HG02981 (cell line): ENCODE measurements at regions not wholly inside any gene's neighbourhood (a gene's known extent, or its start where the extent isn't known, plus 50 kb on each side); places are given as distances from the start of the nearest gene placed in this dataset.

Experiments used
- ATAC-seq: cut with Tn5 transposase; IDR thresholded peaks from one replicate; pipeline ENCODE4 v1.9.1; 2021; ENCODE audit warnings: mild to moderate bottlenecking, moderate library complexity; ENCODE audit not compliant: unreplicated experiment

DNA sequence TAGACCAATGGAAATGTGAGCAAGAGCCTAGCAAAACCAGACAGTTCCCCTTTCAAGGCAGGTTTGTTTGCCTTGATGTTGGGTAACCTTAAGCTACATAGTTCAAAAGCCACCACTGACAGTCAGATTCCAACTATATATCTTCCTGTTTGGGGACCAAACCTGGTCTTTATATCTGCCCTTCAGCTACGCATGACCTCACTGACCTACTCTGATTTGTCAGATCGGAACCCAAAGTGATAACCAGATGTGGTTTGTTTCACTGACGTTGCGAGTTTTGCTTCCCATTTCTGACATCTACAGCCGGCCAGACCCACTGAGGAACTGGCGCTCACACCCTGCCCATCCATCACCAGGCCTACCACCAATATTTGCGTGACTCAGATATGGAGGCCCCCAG is 361.1 kb upstream of the CHRM3 start:
- ATAC-seq: no peak

DNA sequence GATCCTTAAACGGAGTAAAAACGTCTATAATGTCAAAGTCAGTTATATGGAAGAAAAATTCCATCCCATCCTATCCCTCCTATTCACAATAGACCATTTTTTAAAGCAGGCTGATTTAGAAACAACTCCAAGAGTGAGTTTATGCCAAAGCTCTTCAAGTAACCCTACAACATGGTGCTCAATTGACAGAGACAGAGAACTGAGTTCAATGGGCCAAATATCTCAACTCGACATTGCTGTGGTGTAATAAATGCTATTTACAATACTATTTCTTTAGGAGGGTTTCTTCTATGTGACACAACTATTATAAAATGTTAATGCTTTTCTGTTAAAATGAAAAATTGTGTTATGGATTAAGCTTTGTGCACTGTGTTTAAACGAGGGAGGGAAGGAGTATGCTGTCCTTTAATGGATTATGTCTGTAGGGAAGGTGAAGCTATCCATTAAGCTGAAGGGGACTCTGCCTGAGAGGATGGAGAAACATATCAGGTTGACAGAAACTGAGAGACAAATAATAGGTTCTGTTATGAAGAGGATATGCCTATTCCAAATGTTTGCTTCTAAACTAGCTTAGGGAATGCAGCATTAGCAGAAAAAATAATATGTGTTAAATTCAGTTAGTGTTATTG is 362.5 kb upstream of the CHRM3 start:
- no peak for ATAC-seq

DNA sequence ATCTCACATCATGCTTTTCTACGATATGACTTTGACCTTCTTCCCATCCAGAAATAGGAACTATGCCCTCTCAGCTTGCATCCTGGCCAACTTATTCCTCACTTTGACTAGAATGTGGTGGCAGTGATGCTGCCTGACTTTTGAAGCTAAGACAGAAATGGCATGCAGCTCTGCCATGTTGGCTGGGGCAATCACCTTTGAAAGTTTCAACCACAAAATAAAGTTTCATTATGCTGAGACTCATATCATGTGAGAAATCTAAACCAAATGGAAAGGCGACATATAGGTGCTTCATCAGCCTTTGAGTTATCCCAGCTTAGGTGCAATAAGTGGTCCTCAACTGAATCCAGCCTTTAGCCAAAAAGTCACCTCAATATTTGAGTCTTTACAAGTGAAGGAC is 370.0 kb upstream of the CHRM3 start:
- no peak for ATAC-seq

DNA sequence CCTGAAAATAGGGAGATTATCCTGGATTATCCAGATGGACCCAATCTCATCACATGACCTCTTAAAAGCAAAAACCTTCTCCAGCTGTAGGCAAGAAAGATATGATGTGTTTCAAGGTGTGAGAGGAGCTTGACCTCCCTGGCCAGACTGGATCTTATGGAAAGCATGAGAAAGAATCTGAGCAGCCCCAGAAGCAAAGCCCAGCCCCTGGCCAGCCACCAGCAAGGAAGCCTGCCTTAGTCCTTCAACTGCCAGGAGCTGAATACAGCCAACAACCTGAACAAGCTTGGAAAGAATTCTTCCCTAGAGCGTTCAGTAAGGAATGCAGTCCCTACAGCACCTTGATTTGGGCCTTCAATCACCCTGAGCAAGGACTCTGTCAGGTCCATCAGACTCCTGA is 375.0 kb upstream of the CHRM3 start:
- ATAC-seq: no peak

DNA sequence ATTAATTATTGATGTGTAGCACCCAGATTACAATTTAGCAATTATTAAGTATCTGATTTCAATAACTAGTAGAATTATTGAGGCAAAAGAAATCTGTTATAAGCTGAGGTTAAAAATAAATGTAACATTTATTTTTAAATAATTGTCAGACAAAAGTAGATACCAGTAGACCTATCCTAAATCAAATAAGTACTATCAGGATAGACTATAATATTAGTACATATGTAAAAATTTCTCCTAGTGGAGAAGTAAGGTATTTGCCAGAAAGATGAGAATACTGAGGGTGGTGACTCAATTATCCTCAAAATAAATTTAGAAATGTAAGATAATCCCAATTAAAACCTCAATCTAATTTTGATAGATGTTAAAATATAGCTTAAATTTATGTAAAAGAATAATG is 377.8 kb upstream of the CHRM3 start:
- no peak for ATAC-seq

DNA sequence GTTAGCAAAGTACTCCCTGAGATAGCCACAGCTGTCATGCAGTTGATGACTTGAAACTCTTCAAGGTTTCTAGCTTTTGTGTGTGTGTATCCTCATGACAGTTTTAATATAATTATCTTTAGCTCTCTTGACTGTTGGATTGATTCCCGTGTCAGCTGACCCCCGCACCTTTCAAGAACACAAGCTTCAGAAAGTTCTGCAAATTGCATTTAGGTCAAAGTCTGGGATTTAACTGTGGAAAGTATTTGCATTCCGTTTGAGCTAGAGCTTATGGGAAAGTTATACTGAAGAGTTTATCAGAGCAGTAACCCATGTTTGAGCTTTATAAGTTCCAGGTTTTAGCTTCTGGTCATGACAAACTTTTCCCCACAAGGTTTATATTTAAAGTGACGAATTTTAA is 380.1 kb upstream of the CHRM3 start:
- no peak for ATAC-seq

DNA sequence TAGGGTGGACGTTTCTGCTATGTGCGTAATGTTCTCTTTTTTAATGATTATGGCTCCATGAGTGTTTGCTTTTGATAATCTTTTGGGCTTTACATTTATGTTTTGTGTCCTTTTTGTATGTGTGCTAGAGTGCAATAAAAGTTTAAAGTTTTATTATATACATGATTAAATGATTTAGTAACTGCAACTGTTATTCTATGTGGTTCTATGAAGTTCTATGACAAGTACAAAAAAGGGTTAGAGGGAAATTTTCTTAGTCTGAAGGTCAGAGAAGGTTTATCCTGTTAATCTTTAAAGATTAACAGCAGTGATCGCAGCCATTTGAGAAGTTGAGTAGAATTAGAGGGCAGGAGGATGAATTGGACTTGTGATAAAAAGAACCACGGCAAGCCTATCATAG is 386.4 kb upstream of the CHRM3 start:
- no peak for ATAC-seq

DNA sequence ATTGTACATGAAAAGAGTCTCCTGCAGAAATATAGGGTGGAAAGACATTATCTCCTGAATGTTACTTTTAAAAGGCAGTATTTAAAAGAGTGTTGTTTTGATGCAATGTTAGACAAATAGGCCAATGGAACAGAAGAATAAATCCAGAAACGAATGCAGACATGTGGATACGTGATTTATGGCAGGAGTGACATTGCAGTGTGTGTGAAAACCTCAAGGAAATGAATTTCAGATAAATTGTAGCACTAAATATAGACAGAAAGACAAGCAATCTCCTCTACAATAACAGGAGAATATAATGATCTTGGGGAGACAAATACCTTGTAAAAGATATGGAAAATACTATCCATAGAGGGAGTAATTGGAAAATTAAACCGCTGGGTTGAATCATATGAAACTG is 387.8 kb upstream of the CHRM3 start:
- no peak for ATAC-seq

DNA sequence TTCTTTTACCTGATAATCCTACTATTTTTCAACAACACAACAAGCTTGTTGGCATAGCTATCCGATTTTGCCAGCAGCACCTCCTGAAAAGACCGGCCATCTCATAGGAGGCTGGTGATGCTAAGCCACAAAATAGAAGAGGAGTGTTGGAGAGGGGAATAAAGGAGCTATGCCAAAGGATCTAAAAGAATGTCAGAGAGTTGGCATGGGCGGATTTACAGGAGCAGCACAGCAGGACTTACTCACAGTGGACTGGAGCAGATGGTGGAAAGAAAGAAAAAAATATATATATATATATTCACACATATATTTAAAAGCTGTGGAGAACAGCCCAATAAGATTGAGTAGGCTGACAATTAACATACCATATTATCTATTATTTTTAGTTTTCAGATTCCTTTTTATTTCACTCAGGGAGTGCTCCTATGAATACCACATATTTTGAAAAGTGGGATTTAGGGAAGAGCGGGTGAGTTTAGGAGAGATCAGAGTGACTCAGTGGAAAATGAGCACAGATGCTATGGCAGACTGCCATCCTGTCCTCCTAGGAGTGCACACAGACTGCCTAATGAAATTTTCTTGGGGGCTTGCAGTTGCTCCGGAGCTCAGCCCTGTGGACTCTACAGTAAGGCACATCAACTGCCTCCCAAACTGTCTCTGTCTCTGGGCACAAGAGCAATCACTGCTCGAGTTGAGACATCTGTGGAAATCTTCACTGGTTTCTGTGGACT is 394.4 kb upstream of the CHRM3 start:
- ATAC-seq: no peak

DNA sequence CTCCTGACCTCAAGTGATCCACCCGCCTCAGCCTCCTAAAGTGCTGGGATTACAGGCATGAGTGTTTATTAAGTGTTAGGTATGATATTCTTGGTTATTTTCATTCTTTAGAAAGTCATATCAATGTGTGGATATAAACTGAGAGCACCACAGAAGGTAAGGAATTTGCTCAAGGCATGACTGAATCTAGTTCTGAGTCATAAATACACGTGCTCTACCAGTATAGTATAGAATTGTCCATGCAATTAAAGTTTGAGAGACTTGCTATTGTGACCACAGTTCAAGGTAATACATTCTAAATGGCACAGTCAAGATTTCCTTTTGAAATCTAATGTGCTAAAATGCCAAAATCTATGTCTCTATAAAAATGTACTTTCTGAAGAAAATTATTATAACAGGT is 401.1 kb upstream of the CHRM3 start:
- no peak for ATAC-seq

DNA sequence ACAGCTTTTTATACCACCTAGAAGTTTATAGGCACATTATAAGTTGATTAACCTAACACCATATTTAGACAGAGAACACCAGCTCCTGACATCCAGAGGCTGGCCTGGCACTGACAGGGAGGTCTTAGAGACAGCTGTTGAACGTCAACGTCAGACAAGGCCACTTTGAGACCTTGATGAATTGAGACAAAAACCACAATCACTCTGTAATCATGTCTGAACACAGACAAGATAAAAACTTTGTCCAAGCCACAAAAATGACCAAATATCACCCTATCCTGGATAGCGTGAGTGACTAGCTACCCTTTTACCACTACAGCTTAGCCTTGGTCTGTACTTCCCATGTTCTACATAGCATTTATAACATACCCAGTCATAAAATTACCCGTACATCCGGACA is 403.6 kb upstream of the CHRM3 start:
- no peak for ATAC-seq

DNA sequence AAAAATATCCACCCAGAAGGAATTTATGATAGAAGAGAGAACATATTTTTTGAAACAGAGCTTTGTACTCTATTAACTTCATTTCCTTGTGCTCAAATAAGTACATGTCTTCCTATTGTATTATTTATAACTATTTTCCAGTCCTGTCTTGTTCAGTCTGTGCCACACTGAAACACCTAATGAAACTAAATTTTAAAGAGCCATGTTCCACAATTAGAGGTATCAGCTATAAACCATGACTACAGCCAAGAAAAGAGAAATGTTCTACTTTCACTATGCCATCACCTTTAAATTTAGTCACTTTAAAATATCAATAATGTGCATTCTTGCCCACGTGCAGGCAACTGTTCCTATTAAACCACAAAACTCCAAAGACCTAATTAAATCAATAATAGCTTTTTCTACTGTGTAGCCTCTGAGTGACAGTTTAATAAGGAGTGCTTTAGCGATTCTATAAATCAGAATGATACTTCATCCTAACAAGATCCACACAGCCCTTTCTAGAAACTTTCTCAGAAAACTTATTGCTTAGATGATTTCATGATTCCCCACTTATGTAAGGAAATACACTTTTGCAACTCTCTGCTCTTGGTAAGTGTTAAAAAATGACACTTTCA is 404.9 kb upstream of the CHRM3 start:
- ATAC-seq: no peak

DNA sequence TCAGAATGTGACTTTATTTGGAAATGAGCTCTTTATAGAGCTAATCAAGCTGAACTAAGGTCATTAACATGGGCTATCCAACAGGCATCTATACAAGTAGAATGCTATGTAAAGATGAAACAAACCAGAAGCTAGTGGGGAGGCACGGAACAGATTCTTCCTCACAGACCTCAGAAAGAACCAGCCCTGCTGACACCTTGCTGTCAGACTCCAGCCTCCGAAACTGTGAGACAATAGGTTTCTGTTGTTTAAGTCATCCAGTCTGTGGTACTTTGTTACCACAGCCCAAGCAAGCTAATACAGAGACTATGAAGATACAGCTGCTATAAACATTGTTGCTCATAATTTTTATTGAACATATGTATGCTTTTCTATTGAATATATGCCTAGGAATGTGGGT is 406.3 kb upstream of the CHRM3 start:
- ATAC-seq: no peak

DNA sequence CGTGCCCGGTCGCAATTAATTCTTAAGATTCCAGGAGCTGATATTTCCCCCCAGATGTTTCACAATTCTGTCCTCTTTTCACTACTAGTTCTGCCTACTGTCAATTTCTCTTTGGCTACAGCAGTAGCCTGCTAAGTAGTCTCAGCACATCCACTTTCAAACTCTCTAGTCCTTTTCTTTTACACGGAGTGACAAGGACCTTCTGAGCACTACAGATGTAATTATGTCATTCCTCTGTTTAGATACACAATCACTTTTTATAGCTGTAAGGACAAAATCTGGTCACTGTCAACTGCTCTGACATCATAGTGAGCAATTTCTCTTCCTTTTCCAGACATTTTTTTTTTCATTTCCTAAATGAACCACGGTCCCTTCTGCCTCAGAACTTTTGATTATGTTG is 421.7 kb upstream of the CHRM3 start:
- ATAC-seq: no peak

DNA sequence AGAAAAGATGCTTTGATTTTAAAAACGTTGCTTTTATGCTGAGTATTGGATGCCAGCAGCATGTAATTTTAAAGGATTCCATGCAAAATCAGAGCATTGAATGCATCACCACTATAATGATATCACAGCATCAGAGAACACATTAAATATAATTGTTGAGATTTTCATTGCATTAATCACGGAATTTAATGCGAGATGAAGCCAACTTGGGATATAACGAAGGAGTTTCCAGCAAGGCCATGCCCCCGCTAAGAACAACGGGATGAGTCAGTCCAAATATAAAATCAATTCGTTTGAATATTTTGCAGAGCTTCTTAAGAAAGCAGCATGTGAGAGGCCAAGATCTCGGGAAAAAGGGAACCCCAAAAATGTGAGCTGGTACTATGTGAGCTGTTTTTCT is 423.4 kb upstream of the CHRM3 start:
- ATAC-seq: no peak

DNA sequence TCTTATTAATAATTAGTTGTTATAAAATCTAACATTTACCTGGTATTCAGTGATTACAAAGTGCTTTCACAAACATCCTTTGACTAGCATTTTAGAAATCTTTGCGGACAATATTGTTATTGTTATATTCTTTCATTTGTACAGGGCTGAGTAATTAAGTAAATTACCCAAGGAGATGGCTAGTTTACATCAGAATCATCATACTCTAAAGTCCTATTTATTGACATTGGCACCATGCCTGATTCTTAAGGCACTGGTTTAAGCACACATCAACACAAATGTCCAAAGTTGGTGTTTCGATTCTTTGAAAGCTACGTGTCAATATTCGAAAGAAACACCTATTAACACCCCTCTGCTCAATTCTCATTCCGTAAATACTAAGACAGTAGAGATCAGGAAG is 424.6 kb upstream of the CHRM3 start:
- no peak for ATAC-seq

DNA sequence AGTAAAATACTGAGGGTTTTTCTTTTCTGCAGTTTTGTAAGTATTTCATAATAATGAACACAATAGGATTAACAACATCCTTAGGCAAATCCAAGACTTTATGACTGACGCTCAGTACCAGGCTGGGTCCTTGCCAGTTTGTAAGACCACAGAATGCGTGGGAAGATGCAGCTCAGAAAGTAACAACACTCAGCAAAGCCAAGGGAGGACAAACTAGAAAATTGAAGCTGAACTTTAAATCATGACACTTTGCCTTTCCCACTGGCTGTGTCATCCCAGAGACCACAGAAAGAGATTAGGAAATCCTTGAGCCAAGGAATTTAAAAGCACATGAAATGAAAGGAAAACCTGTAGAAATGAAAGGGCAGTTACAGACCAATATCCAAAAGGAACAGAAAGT is 426.3 kb upstream of the CHRM3 start:
- ATAC-seq: no peak

DNA sequence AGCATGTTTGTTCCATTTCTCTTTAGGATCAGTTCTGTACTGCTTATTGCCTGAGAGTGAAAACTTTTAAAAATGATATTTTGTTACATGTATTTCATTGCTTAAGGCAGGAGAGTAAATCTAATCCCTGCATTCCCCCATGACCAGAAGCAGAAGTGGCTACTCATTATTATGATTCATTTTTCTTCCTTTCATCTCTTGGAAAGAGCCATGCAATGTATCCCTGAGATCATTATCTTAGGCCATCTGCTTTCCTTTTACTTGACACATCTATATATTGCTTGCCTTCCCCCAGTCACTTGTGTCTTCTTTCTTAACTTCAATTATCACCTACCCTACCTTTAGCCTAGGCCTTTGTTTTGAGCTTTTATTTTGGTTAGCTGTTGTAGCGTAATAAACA is 430.4 kb upstream of the CHRM3 start:
- no peak for ATAC-seq

DNA sequence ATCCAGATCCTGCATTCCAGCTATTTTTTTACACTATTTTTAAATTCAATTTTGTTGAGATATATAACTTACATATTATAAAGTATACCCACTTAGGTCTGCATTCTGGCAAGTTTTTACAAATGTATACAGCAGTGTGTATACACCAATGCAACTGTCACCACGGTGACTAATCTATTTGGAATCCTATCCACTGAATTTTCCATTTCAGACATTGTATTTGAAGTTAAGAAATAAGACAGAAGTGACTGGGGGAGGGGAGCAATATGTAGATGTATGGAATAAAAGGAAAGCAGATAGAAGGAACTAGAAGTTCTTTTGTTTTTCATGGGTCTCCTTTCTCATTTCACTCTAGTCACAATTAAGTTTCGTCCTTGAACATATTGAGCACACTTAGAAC is 431.5 kb upstream of the CHRM3 start:
- ATAC-seq: no peak

DNA sequence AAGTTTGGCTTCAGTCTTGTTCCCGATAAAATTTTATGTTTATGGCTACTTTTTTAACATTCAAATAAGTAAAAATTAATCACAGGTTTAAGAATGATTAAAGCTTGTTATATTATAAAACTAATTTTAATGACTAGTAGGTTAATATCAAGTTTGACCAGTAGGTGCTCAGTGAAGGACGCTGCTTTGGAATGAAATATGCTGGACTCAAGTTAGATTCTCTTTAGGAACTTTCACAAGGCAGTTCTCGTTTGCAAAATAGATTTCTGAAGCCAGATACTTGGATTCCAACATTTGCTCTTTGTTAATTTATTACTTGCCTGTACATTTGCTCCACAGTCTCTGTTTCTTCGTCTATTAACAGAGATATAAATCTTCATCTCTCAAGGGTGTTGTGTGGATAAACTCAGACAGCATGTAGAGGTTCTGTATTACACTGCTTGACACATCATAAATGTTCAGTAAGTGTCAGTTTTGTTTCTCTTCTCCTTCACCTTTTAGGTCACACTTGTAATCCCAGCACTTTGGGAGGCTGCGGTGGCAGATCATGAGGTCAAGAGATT is 432.8 kb upstream of the CHRM3 start:
- ATAC-seq: no peak

DNA sequence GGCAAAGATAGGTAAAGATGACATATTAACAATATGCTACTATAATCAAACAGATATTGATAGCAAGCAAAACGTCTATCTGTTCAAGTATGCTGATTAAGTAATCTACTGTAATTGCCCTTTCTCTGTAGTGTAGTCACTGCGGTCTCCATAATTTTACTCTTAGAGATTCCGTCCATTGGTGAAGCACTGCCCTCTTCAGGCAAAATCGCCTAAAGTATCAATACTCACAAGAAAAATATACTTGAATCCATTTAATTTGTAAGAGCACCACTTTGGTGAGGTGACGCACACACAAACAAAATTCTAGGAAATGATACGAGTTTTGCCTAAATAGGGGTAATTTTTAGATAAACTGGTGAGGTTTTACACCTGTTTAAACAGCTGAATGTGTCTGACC is 434.6 kb upstream of the CHRM3 start:
- no peak for ATAC-seq

DNA sequence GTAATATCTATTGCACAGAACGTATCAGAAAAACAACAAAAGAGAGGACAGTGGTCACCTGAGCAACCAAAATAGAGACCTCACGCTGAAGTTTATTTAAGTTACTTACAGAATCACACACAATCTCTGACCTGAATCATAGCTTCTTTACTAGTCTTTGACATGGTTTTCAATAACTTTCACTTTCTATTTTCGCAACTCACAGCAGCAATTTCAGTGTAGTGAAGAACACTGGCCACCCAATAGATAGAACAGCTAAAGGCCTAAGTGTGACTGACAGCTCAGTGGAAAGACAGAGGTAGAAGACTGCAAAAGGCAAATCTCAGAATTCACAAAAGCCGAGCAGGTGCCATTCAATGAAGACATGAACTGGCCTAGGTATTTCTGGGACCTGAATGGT is 435.6 kb upstream of the CHRM3 start:
- ATAC-seq: peak; percentile 51
